SHP77 treated with DMSO at 0.1 percent for 48 hours (cell line): ENCODE measurements at regions not wholly inside any gene's neighbourhood (a gene's known extent, or its start where the extent isn't known, plus 50 kb on each side); places are given as distances from the start of the nearest gene placed in this dataset.
A peak's percentile ranks its signal among the peaks of the same experiment; 100 is the strongest.
"Not testable (repeated sequence)": the region's sequence is repeated elsewhere in the genome, so short reads cannot be mapped to it uniquely, and the experiment has no call there.

Source experiments
- DNase-seq: peaks from one replicate; lab custom pipeline; 2025; lab: John Stamatoyannopoulos, UW

GRCh38 chr4:147160908-147161513 is 215.3 kb upstream of the TTC29 start:
- peak; percentile 6 for DNase-seq

GRCh38 chr4:147163311-147163710 is 217.6 kb upstream of the TTC29 start:
- DNase-seq: no peak

- not testable (repeated sequence) for DNase-seq
These were observed 222.5 kb upstream of the TTC29 start for GRCh38 chr4:147168200-147168599.

GRCh38 chr4:147173322-147173721 is 227.7 kb upstream of the TTC29 start:
- no peak for DNase-seq

- DNase-seq: no peak
These were observed 228.3 kb upstream of the TTC29 start for GRCh38 chr4:147173797-147174432.

- no peak for DNase-seq
These were observed 228.9 kb upstream of the TTC29 start for GRCh38 chr4:147174591-147174990.

- no peak for DNase-seq
These were observed 229.9 kb upstream of the TTC29 start for GRCh38 chr4:147175460-147176025.

GRCh38 chr4:147182041-147182440 is 236.4 kb upstream of the TTC29 start:
- DNase-seq: no peak

- no peak for DNase-seq
These were observed 247.0 kb upstream of the TTC29 start for GRCh38 chr4:147192679-147193078.

GRCh38 chr4:147194114-147194513 is 248.4 kb upstream of the TTC29 start:
- DNase-seq: no peak

GRCh38 chr4:147194604-147195003 is 248.9 kb upstream of the TTC29 start:
- DNase-seq: no peak

GRCh38 chr4:147195386-147195785 is 249.7 kb upstream of the TTC29 start:
- DNase-seq: no peak

GRCh38 chr4:147198411-147199051 is 252.9 kb upstream of the TTC29 start:
- DNase-seq: no peak

- DNase-seq: no peak
These were observed 255.4 kb upstream of the TTC29 start for GRCh38 chr4:147201016-147201415.

- no peak for DNase-seq
These were observed 261.1 kb upstream of the TTC29 start for GRCh38 chr4:147206807-147207206.

GRCh38 chr4:147207911-147208310 is 262.2 kb upstream of the TTC29 start:
- no peak for DNase-seq

- no peak for DNase-seq
These were observed 263.2 kb upstream of the EDNRA start for GRCh38 chr4:147217655-147218054.

GRCh38 chr4:147219145-147219544 is 261.8 kb upstream of the EDNRA start:
- DNase-seq: no peak

- DNase-seq: no peak
These were observed 260.1 kb upstream of the EDNRA start for GRCh38 chr4:147220833-147221232.

GRCh38 chr4:147222906-147223305 is 258.0 kb upstream of the EDNRA start:
- DNase-seq: no peak

GRCh38 chr4:147223576-147223975 is 257.3 kb upstream of the EDNRA start:
- DNase-seq: no peak

GRCh38 chr4:147236806-147237205 is 244.1 kb upstream of the EDNRA start:
- DNase-seq: no peak

GRCh38 chr4:147244786-147245185 is 236.1 kb upstream of the EDNRA start:
- no peak for DNase-seq
